NCI-H2081 (cell line): ENCODE measurements at regions not wholly inside any gene's neighbourhood (a gene's known extent, or its start where the extent isn't known, plus 50 kb on each side); places are given as distances from the start of the nearest gene placed in this dataset.
A peak's percentile ranks its signal among the peaks of the same experiment; 100 is the strongest.
"Not testable (repeated sequence)": the region's sequence is repeated elsewhere in the genome, so short reads cannot be mapped to it uniquely, and the experiment has no call there.

Source experiments
- DNase-seq, 2 experiments: peaks; one replicate each; lab custom pipeline; 2025; lab: John Stamatoyannopoulos, UW

- DNase-seq, result no peak
These were observed 675.6 kb downstream of the RPL10L start for GRCh38 chr14:45976001-45976400.

DNA sequence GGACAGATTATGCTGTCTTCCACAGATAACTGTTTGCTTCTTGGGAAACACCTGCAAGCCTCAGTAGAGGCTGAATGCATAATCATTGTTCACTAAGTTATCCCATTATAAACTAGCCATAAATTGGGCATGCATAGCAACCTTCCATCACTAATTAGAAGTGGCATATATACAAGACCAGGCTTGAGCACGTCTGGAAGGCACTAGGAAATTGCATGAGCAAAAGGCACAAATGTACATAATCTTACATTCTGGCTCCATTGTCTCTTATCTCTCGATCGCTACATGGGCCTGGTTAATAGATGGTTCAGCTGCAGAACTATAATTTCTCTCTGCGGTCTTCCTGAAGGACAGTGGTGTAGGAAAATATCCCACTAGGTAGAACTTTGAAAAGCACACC is 679.2 kb downstream of the RPL10L start:
- peak in 1 of 2 experiments; percentile 48 for DNase-seq

GRCh38 chr14:45970621-45971020 is 681.0 kb downstream of the RPL10L start:
- peak; percentile 17 to 63 for DNase-seq

DNA sequence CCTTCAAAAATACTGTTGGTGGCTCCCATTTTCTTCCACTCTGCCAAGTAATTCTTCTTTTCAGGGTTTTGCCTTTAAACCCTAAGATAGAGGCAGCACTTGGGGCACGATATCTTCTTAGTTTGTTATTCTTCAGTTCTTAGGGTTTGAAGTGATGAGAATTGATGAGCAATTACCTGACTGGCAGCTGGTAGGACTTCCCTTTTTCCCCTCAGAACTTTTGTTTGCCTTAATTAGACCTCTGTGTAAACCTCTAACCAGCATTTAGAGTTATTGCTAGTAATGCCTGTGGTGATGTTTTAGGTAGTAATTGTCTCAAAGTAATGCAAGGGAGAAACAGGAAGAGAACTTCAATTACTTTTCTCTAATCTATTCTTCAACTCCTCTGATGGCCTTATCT is 683.5 kb downstream of the RPL10L start:
- DNase-seq, result no peak

DNA sequence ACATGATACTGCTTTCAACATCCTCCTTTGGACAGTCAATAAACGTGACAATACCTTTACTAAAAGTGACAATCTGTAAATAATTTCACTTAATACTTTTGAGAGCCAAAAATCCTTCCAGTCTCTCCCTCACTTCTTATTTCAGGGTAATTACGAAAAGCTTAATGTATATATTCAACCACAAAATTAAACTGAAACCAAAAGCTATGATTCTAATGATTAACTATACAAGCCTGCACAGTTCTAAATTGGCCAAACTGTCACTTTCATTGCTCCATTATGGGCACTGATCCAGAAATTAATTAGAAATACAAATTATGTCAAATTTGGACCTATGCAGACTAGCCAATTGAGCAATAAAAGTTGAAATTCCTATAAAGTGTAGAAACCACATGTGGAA is 696.5 kb upstream of the MIS18BP1 start:
- DNase-seq, result no peak

DNA sequence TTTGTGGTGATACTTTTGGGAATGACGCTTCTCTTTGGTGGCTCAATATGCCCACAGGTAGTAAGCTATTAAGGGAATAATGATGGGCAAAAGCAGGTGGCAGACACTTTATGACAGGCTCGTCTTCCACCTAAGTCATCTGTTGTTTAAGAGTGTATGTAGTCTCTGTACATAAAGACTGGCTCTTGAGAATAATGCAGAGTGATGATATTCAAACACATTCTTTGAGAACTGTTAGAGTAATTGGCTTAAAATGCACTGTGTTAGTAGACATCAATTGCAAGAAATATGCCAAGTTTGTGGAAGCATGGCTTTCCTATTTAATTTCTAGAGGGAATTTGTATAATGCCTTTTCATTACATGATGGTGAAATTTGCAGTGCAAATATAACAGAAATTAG is 694.8 kb upstream of the MIS18BP1 start:
- no peak for DNase-seq

DNA sequence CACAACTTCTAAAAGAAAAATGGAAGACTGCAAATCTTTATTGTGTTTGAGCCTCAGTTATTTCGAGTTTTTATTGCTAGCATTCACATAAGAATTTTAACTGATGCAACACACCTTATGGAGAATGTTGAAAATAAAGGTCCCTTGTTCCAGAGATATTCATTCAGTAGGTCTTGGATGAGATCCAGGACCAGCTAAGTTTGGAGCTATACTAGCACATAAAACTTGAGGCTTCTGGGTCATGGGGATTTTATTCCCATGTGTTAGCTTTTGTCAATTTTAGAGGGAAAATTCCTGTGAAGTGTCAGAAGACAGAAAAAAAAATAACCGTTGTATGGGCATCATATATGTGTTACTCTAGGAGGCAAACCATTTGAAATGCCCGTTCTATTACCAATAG is 693.2 kb upstream of the MIS18BP1 start:
- no peak for DNase-seq

GRCh38 chr14:45940318-45940717 is 687.3 kb upstream of the MIS18BP1 start:
- DNase-seq, result no peak

- no peak for DNase-seq
These were observed 686.6 kb upstream of the MIS18BP1 start for GRCh38 chr14:45939572-45939971.

DNA sequence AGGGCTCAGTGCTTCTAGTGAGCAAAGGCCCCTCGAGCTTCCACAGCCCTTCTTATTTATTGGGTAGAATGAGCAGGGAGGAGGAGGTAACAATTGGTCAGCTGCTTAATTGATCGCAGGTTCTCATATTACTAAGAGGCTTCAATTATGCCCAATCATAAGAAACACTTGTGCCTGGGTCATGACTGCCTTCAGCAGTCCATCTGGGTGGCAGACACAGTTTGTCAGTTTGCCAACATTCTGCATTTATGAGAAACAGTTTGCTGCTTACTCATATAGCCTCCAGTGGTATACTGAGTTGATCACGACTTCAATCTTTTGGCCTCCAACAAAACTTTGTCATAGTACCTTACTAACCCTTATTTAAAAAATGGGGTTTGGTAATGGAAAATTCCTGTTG is 667.0 kb upstream of the MIS18BP1 start:
- DNase-seq, result peak in 1 of 2 experiments; percentile 10

DNA sequence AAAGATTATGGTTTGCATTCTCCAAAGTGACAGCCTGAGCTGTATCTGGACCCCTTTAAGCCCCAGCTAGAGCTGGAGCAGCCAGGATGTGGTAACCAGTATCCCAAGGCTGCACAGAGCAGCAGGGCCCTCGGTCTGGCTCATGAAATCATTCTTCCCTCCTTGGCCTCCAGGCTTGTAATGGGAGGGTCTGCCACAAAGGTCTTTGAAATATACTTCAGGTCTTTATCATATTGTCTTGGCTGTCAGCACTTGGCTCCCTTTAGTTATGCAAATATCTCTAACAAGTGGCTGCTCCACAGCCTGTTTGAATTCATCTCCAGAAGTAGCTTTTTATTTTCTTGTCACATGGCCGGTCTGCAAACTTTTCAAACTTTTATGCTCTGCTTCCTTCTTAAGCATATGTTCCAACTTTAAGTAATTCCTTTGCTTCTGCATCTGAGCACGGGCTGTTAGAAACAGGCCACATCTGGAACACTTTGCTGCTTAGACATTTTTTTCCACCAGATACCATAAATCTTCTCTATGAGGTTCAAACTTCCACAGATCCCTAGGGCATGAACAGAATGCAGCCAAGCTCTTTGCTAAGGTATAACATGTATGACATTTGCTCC is 663.4 kb upstream of the MIS18BP1 start:
- DNase-seq, result no peak

GRCh38 chr14:45907782-45908181 is 654.8 kb upstream of the MIS18BP1 start:
- no peak for DNase-seq

- DNase-seq, result no peak
These were observed 653.3 kb upstream of the MIS18BP1 start for GRCh38 chr14:45906257-45906656.

DNA sequence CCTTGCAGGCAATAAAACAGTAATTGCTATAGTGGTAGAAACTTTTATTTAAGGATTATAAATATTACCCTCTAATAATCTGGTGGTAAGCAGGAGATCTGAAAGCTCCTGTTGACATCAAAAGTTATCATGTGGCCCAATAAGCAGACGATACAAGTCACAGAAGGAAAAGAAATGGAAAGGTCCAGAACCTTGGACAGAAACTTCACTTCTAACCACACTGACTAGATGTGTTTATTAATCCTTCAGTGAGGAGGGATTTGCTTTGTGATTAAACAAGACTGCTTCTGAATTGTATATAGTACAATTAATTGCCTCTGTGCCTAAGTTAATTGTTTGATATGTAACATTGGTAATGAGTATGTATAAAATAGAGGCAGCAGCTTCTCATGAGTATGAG is 652.7 kb upstream of the MIS18BP1 start:
- DNase-seq, result no peak

GRCh38 chr14:45904314-45904713 is 651.3 kb upstream of the MIS18BP1 start:
- no peak for DNase-seq

- no peak for DNase-seq
These were observed 649.2 kb upstream of the MIS18BP1 start for GRCh38 chr14:45902241-45902640.

DNA sequence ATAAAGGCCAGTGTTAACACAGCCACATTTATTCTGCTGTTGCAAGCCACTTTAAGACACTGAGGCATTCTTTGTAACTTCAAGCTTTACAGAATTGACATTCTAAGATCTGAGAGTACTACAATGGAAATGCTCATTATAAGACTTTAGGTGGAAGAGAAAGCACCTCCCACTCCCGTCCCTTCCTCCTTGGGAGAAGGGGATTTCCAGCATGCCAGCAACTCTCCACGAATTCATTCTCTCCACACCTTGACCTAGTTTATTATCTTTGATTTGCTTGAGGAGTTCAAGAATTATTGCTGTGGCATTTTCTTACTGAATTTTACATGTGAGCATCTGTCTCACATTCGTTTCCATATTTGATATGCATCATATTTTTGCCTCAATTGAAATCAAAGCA is 644.4 kb upstream of the MIS18BP1 start:
- no peak for DNase-seq

DNA sequence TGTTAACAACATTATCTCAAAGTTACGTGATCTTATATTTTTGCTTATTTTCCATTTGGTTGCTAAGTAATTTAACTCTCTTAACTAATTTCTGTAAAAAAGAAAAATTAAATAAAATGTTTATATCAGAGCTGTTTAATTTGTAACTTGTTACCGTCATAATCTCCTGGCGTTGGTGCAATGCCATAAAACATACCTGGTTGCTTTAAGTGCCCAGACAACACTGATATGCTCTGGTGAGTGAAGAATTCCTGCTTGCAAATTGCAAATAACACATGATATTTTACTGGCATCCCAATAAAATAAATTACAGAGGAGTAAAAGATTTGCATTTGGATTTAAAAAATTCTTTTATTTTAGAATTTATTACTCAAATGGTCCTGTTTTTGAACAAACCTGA is 640.1 kb upstream of the MIS18BP1 start:
- DNase-seq, result no peak

DNA sequence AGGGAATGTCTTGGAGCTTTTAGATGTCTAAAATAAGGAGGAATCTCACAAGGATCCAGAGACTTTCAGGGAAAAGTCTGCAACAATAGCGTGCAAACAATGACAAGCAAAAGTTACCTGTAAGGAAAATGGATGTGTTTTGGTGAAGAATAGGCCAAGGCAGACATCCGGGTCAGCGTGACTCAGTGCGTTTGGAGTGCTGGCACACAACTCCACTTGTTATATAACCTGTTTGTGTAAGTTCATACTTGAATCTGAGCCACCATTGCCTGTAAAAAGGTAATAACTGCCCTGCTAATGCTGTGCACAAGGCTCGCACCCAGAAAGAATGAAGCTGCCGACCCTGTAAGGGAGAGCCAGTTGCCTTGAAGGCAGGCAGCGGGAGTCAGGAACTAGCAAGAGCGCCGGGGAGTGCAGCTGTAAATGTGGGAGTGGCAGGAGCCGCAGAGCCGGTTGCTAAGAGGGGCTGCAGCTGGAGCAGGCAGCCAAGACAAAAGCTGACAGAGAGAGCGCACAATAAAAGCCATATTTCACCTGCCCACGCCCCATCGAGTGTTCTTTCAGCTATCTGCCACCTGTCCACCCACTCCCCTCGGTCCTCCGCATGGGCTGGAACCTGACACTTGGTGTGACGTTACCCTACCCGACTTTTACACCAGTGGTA is 638.5 kb upstream of the MIS18BP1 start:
- peak; percentile 90 to 95 for DNase-seq

- not testable (repeated sequence) for DNase-seq
These were observed 635.8 kb upstream of the MIS18BP1 start for GRCh38 chr14:45888766-45889285.

DNA sequence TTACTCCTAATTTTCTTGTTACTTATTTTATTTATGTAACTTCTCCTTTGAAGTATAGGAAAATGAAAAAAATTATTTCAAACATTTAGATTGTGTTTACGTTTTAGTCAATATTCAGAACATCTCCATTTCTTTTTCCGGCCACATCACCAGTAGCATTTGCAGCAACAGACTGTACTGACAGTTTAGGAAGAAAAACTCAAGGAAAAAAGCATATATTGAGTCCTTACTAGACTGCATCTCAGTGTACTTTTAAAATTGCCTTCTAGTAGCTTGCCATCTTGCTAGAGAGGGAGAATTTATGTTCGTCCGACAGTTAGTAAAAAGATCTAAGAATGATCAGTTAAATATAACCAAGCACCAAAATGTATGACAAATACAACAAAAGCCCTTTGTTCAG is 625.0 kb upstream of the MIS18BP1 start:
- no peak for DNase-seq

- no peak for DNase-seq
These were observed 615.9 kb upstream of the MIS18BP1 start for GRCh38 chr14:45868863-45869262.

- DNase-seq, result no peak
These were observed 615.4 kb upstream of the MIS18BP1 start for GRCh38 chr14:45868377-45868776.
